ENCODE measurements at regions not wholly inside any gene's neighbourhood (a gene's known extent, or its start where the extent isn't known, plus 50 kb on each side); places are given as distances from the start of the nearest gene placed in this dataset.

GRCh38 chr2:12852135-12852534, 135.4 kb downstream of the TRIB2 start:
- no peaks in the 10 kb centered on the region for H3K36me3 ChIP-seq (ENCODE audit: control insufficient read depth, insufficient read depth, low read length)
- no peak overlapping the region for H3K4me3 ChIP-seq (ENCODE audit: low read length)
- 91% methylated on average over 9 of the region's 9 CpGs for WGBS (ENCODE audit: insufficient coverage)
- DNase-seq = no peak
- H3K9me3 ChIP-seq (replicated peaks; ENCODE audit: control insufficient read depth, low read depth, low read length) = peaks cover 2% of the 10 kb centered on the region
- H3K4me1 ChIP-seq (ENCODE audit: control insufficient read depth, insufficient read depth, low read length) = peaks cover 3% of the 10 kb centered on the region
- no peaks in the 10 kb centered on the region for H3K27me3 ChIP-seq (ENCODE audit: control insufficient read depth, insufficient read depth, low read length)
- no peak overlapping the region for H3K27ac ChIP-seq (ENCODE audit: low read length)

DNA sequence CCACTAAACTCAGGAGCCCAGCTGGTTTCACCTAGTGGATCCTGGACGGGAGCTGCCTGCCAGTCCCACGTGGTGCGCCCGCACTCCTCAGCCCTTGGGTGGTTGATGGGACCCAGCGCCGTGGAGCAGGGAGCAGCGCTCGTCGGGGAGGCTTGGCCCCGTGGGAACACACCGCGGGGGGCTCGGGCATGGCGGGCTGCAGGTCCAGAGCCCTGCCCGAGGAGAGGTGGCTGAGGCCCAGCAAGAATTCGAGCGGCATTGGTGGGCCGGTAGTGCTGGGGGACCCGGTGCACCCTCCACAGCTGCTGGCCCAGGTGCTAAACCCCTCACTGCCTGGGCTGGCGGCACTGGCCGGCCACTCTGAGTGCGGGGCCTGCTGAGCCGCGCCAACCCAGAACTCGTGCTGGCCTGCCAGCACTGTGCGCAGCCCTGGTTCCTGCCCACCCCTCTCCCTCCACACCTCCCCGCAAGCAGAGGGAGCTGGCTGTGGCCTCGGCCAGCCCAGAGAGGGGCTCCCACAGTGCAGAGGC, 137.3 kb downstream of the TRIB2 start:
- no peaks in the 10 kb centered on the region for H3K4me1 ChIP-seq (ENCODE audit: control insufficient read depth, insufficient read depth, low read length)
- no peaks in the 10 kb centered on the region for H3K36me3 ChIP-seq (ENCODE audit: control insufficient read depth, insufficient read depth, low read length)
- WGBS (ENCODE audit: insufficient coverage) = 77% methylated on average over 22 of the region's 28 CpGs
- no peaks in the 10 kb centered on the region for H3K27me3 ChIP-seq (ENCODE audit: control insufficient read depth, insufficient read depth, low read length)
- no peak overlapping the region for H3K4me3 ChIP-seq (ENCODE audit: low read length)
- DNase-seq = no peak
- peaks cover 2% of the 10 kb centered on the region for H3K9me3 ChIP-seq (replicated peaks; ENCODE audit: control insufficient read depth, low read depth, low read length)
- no peak overlapping the region for H3K27ac ChIP-seq (ENCODE audit: low read length)

- H3K27ac ChIP-seq (ENCODE audit: low read length) = no peak overlapping the region
- H3K4me3 ChIP-seq (ENCODE audit: low read length) = no peak overlapping the region
- H3K9me3 ChIP-seq (replicated peaks; ENCODE audit: control insufficient read depth, low read depth, low read length) = peaks cover 4% of the 10 kb centered on the region
- H3K27me3 ChIP-seq (ENCODE audit: control insufficient read depth, insufficient read depth, low read length) = no peaks in the 10 kb centered on the region
- no peak for DNase-seq
- no peaks in the 10 kb centered on the region for H3K36me3 ChIP-seq (ENCODE audit: control insufficient read depth, insufficient read depth, low read length)
- no peaks in the 10 kb centered on the region for H3K4me1 ChIP-seq (ENCODE audit: control insufficient read depth, insufficient read depth, low read length)
These were observed 138.8 kb downstream of the TRIB2 start for GRCh38 chr2:12855508-12855907.

DNA sequence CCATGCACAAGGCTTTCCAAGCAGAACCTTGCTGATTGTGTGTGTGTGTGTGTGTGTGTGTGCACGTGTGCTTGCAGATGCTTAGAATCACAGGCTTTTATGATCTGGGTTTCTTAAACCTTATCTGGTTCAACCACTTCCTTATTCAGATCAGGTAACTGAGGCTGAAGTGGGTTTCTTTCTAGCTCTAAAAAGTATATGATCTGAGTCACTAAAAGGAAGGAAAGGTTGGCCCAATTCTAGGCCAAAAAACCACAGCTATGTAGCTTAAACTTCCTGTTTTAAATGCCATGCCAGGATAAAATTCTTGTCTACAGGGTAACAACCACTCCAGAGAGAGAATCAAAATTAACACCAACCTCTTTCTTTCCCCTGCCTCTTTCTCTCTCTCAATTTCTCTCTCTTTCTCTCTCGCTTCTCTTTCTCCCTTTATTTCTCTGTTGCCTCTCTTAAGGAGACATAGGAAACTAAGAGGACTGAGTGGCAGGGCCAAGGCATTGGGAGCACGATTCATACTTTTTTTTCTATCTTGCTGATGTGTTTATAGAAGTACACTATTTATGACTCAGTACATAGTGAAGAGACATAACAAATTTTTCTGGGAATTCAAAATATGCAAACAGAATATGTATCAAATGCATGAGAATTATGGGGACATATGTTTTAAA, 140.3 kb downstream of the TRIB2 start:
- Histone ChIP-seq H3K9me3 (replicated peaks; ENCODE audit: control insufficient read depth, low read depth, low read length) (peaks cover 4% of the 10 kb centered on the region), H3K27me3 (ENCODE audit: control insufficient read depth, insufficient read depth, low read length) (no peaks in the 10 kb centered on the region), H3K36me3 (ENCODE audit: control insufficient read depth, insufficient read depth, low read length) (no peaks in the 10 kb centered on the region), H3K4me1 (ENCODE audit: control insufficient read depth, insufficient read depth, low read length) (no peaks in the 10 kb centered on the region), H3K4me3 (ENCODE audit: low read length) (no peak overlapping the region), H3K27ac (ENCODE audit: low read length) (no peak overlapping the region)
- no CpG with 5 or more reads among the region's 3 CpGs for WGBS (ENCODE audit: insufficient coverage)
- peak; percentile 14 for DNase-seq

GRCh38 chr2:12857891-12858290, 141.2 kb downstream of the TRIB2 start:
- H3K27ac ChIP-seq (ENCODE audit: low read length) = no peak overlapping the region
- no CpG with 5 or more reads among the region's 1 CpG for WGBS (ENCODE audit: insufficient coverage)
- H3K27me3 ChIP-seq (ENCODE audit: control insufficient read depth, insufficient read depth, low read length) = no peaks in the 10 kb centered on the region
- no peaks in the 10 kb centered on the region for H3K4me1 ChIP-seq (ENCODE audit: control insufficient read depth, insufficient read depth, low read length)
- no peaks in the 10 kb centered on the region for H3K36me3 ChIP-seq (ENCODE audit: control insufficient read depth, insufficient read depth, low read length)
- no peak overlapping the region for H3K4me3 ChIP-seq (ENCODE audit: low read length)
- peaks cover 4% of the 10 kb centered on the region for H3K9me3 ChIP-seq (replicated peaks; ENCODE audit: control insufficient read depth, low read depth, low read length)
- no peak for DNase-seq

- Histone ChIP-seq H3K9me3 (replicated peaks; ENCODE audit: control insufficient read depth, low read depth, low read length) (peaks cover 11% of the 10 kb centered on the region), H3K27me3 (ENCODE audit: control insufficient read depth, insufficient read depth, low read length) (no peaks in the 10 kb centered on the region), H3K4me3 (ENCODE audit: low read length) (no peak overlapping the region), H3K36me3 (ENCODE audit: control insufficient read depth, insufficient read depth, low read length) (no peaks in the 10 kb centered on the region), H3K4me1 (ENCODE audit: control insufficient read depth, insufficient read depth, low read length) (no peaks in the 10 kb centered on the region), H3K27ac (ENCODE audit: low read length) (no peak overlapping the region)
- DNase-seq = no peak
These were observed 142.1 kb downstream of the TRIB2 start for GRCh38 chr2:12858786-12859185.

DNA sequence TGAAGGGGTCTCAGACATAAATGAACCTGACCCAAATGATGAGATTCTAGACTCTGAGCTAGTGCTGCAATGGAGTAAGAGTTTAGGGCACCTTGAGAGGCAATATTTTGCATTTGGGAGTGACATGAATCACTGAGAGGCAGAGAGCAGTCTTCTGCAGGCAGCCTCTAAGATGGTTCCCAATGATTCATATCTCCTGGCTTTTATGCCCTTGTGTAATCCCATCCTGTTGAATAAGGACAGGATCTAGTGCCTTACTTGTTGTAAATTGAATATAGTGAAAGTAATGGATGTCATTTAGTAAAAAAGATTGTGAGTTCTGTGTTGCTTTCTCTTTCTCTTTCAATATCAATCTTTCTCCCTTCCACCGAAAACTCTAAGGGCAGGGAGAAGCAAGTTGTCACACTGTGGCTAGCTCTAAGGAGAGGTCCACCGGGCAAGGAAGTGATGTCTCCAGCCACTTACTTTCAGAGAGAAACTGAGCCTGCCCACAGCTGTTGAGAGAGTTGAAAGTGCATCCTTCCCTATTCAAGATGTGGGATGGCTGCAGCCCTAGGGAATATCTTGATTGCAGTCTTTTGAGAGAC, 144.7 kb downstream of the TRIB2 start:
- Histone ChIP-seq H3K4me3 (ENCODE audit: low read length) (no peak overlapping the region), H3K27me3 (ENCODE audit: control insufficient read depth, insufficient read depth, low read length) (no peaks in the 10 kb centered on the region), H3K36me3 (ENCODE audit: control insufficient read depth, insufficient read depth, low read length) (no peaks in the 10 kb centered on the region), H3K9me3 (replicated peaks; ENCODE audit: control insufficient read depth, low read depth, low read length) (peaks cover 13% of the 10 kb centered on the region), H3K4me1 (ENCODE audit: control insufficient read depth, insufficient read depth, low read length) (no peaks in the 10 kb centered on the region), H3K27ac (ENCODE audit: low read length) (no peak overlapping the region)
- no peak for DNase-seq
- no CpG with 5 or more reads among the region's 2 CpGs for WGBS (ENCODE audit: insufficient coverage)

GRCh38 chr2:12862541-12862940, 145.8 kb downstream of the TRIB2 start:
- no peak for DNase-seq
- Histone ChIP-seq H3K4me1 (ENCODE audit: control insufficient read depth, insufficient read depth, low read length) (no peaks in the 10 kb centered on the region), H3K27me3 (ENCODE audit: control insufficient read depth, insufficient read depth, low read length) (no peaks in the 10 kb centered on the region), H3K9me3 (replicated peaks; ENCODE audit: control insufficient read depth, low read depth, low read length) (peaks cover 13% of the 10 kb centered on the region), H3K27ac (ENCODE audit: low read length) (no peak overlapping the region), H3K36me3 (ENCODE audit: control insufficient read depth, insufficient read depth, low read length) (no peaks in the 10 kb centered on the region), H3K4me3 (ENCODE audit: low read length) (no peak overlapping the region)

DNA sequence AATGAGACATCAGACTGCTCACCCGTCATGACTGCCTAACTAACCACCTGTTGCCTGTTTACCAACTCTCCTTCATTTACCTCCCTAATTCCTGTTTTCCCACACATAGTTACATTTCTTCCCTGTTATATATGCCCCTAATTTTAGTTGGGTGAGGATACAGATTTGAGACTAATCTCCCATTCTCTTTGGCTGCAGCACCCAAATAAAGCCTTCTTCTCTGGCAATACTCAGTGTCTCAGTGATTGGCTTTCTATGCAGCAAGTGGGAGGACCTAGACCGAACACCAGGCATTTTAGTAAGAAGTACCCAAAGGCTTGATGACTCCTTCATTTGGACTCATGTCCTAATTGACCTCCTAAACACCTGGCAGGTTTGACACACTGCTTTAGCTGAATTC, 147.2 kb downstream of the TRIB2 start:
- Histone ChIP-seq H3K27ac (ENCODE audit: low read length) (no peak overlapping the region), H3K4me3 (ENCODE audit: low read length) (no peak overlapping the region), H3K9me3 (replicated peaks; ENCODE audit: control insufficient read depth, low read depth, low read length) (peaks cover 13% of the 10 kb centered on the region), H3K36me3 (ENCODE audit: control insufficient read depth, insufficient read depth, low read length) (no peaks in the 10 kb centered on the region), H3K27me3 (ENCODE audit: control insufficient read depth, insufficient read depth, low read length) (no peaks in the 10 kb centered on the region), H3K4me1 (ENCODE audit: control insufficient read depth, insufficient read depth, low read length) (no peaks in the 10 kb centered on the region)
- DNase-seq = no peak
- no CpG with 5 or more reads among the region's 2 CpGs for WGBS (ENCODE audit: insufficient coverage)

DNA sequence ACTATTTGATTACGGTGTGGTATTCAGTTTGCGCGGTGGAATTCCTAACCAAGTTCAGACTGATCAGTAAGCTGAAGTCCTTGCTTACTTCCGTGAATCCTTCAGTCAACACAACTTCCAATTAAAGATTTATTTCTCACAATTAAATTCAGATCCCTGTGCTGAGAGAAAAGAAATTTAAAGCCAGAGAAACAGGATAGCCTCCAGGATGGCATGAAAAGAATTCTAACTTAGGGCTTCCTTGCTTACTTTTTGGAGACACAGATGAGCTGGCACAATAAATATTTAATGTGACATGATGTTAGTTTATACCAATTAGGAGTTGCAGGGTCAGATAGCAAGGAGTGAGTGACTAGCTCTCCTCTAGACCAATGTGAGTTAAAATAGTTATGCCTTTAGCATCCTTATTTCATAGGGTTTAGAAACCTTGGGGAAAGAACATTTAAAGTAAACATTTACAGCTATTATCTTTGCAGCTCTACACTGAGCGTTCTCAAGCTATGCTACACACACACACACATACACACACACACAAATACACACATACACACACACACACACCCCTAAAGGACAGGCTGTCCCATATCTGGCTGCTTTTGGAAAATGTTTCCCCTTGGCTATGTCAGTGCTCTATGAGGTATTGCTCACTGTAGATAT, 151.0 kb downstream of the TRIB2 start:
- Histone ChIP-seq H3K9me3 (replicated peaks; ENCODE audit: control insufficient read depth, low read depth, low read length) (peaks cover 11% of the 10 kb centered on the region), H3K36me3 (ENCODE audit: control insufficient read depth, insufficient read depth, low read length) (no peaks in the 10 kb centered on the region), H3K4me1 (ENCODE audit: control insufficient read depth, insufficient read depth, low read length) (no peaks in the 10 kb centered on the region), H3K4me3 (ENCODE audit: low read length) (no peak overlapping the region), H3K27me3 (ENCODE audit: control insufficient read depth, insufficient read depth, low read length) (no peaks in the 10 kb centered on the region), H3K27ac (ENCODE audit: low read length) (no peak overlapping the region)
- WGBS (ENCODE audit: insufficient coverage) = no CpG with 5 or more reads among the region's 5 CpGs
- DNase-seq = no peak
